BLaER1 (cell line): ENCODE measurements at regions not wholly inside any gene's neighbourhood (a gene's known extent, or its start where the extent isn't known, plus 50 kb on each side); places are given as distances from the start of the nearest gene placed in this dataset.

Experiments
- H3K27ac ChIP-seq: shearing (Covaris generic); formaldehyde crosslinking; 2 replicates; pipeline ENCODE4 v1.8.1; 2022
- H3K27me3 ChIP-seq: shearing (Covaris generic); formaldehyde crosslinking; 2 replicates; pipeline ENCODE4 v1.8.1; 2022
- H3K36me3 ChIP-seq: shearing (Covaris generic); formaldehyde crosslinking; 2 replicates; pipeline ENCODE4 v1.8.1; 2022
- H3K4me1 ChIP-seq: shearing (Covaris generic); formaldehyde crosslinking; 2 replicates; pipeline ENCODE4 v1.8.1; 2022
- H3K4me2 ChIP-seq: shearing (Covaris generic); formaldehyde crosslinking; 2 replicates; pipeline ENCODE4 v1.8.1; 2022
- H3K4me3 ChIP-seq: shearing (Covaris generic); formaldehyde crosslinking; 2 replicates; pipeline ENCODE4 v1.8.1; 2022
- H3K9ac ChIP-seq: shearing (Covaris generic); formaldehyde crosslinking; 2 replicates; pipeline ENCODE4 v1.8.1; 2022
- H3K9me3 ChIP-seq: shearing (Covaris generic); formaldehyde crosslinking; 2 replicates; pipeline ENCODE4 v1.8.1; 2022
- H4K20me1 ChIP-seq: shearing (Covaris generic); formaldehyde crosslinking; 2 replicates; pipeline ENCODE4 v1.8.1; 2022
- Cebpa-rat ChIP-seq: shearing (Covaris generic); IDR thresholded peaks from 2 replicates; pipeline ENCODE4 v1.8.1; 2022

DNA sequence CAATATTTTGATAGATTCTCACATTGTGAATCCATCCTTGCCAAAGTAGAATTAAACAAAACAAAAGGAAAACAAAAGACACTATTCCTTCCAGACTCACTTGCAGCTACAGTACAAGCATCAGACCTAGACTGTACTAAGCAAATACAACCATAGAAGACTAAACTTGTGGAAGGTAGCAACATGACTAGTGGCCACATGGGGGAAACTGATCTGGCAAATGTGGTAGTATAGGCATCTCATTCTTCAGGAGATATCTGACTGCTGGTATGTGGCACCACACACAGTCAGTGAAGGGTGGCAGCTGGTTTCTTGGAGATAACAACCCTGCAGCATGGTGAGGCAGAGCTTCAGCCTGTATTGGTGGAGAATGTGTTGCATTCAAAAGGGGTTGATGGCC is 81.0 kb upstream of the ACVR2A start:
- Histone ChIP-seq H3K4me1 (no peaks in the 10 kb centered on the region), H3K9me3 (no peaks in the 10 kb centered on the region), H3K27me3 (no peaks in the 10 kb centered on the region), H3K27ac (no peak overlapping the region), H4K20me1 (no peaks in the 10 kb centered on the region), H3K4me3 (no peak overlapping the region), H3K9ac (no peak overlapping the region), H3K4me2 (no peak overlapping the region), H3K36me3 (no peaks in the 10 kb centered on the region)
- no peak for TF ChIP-seq Cebpa-rat

DNA sequence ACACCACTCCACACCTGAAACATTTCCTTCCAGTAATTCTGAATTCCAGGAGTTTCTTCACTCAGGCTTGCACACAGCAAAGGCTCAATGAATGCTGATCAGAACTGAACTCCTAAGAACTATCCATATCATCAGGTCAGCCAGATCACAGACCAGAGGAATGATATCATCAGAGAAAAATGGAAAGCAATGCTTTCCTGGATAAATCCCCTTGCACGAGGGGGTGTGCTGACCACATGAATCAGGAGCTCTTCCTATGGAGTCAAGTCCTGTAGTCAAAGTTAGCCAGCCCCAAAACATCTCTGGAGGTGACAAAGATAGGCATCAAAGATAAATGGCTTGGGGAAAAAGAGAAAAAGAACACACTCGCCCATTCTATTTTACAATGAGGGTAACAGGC is 83.8 kb upstream of the ACVR2A start:
- Histone ChIP-seq H3K36me3 (no peaks in the 10 kb centered on the region), H3K4me3 (no peak overlapping the region), H3K27me3 (no peaks in the 10 kb centered on the region), H3K9me3 (no peaks in the 10 kb centered on the region), H3K4me2 (no peak overlapping the region), H3K9ac (no peak overlapping the region), H4K20me1 (no peaks in the 10 kb centered on the region), H3K4me1 (no peaks in the 10 kb centered on the region), H3K27ac (no peak overlapping the region)
- TF ChIP-seq Cebpa-rat: no peak

DNA sequence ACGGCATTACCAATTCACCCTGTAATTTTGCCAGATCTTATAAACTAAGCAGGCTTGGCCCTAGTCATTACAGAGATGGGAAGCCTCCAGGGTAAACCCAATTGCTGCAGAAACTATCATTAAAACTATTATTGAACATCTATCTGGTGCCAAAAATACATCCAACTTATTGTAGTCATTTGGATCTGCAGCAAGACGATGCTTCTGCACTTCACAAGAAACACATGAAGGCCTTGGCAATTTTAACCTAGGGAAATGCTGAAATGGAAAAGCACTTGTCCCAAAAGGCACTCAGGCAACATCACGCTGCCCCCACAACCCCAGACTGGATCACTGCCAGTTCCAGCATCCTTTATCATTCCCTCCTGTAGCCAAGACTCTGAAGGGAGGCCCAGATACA is 85.3 kb upstream of the ACVR2A start:
- H3K4me3 ChIP-seq: no peak overlapping the region
- no peak overlapping the region for H3K27ac ChIP-seq
- no peak for TF ChIP-seq Cebpa-rat
- no peak overlapping the region for H3K9ac ChIP-seq
- no peaks in the 10 kb centered on the region for H3K9me3 ChIP-seq
- H3K36me3 ChIP-seq: no peaks in the 10 kb centered on the region
- H3K4me1 ChIP-seq: no peaks in the 10 kb centered on the region
- no peaks in the 10 kb centered on the region for H4K20me1 ChIP-seq
- H3K27me3 ChIP-seq: no peaks in the 10 kb centered on the region
- H3K4me2 ChIP-seq: no peak overlapping the region

DNA sequence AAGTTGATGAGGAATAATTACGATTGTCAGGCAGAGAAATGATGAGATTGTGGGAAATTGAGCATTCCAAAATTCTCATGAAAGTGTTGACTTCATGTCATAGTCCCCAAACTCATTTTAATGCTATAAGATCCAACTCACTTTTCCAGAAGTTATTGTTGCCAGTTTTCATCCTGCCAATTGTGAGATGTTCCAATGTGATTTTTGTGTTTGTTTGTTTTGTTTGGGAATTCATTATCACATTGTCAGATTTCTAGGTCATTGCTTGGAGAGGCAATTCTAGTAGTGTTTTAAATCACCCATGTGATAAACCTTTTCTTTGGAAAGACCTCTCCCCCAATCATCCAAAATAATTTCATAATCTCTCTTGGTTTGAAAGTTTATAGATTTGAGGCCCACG is 86.0 kb upstream of the ACVR2A start:
- H3K27ac ChIP-seq: no peak overlapping the region
- no peak for TF ChIP-seq Cebpa-rat
- no peaks in the 10 kb centered on the region for H4K20me1 ChIP-seq

DNA sequence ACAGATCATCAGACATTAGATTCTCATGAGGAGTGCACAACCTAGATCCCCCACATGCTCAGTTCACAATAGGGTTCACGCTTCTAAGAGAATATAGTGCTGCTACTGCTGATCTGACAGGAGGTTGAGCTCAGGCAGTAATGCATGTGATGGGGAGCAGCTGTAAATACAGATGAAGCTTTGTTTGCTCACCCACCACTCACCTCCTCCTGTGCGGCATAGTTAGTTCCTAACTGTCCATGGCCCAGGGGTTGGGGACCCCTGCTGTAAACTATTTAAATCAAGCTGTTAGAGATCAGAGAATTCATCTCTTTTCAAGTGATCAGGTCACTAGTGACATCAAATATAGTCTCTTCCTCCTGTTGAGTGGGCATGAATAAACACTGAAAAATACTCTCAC is 88.8 kb upstream of the ACVR2A start:
- H3K4me1 ChIP-seq: no peaks in the 10 kb centered on the region
- no peak overlapping the region for H3K4me3 ChIP-seq
- H4K20me1 ChIP-seq: no peaks in the 10 kb centered on the region
- TF ChIP-seq Cebpa-rat: no peak
- no peak overlapping the region for H3K4me2 ChIP-seq
- no peaks in the 10 kb centered on the region for H3K9me3 ChIP-seq
- no peaks in the 10 kb centered on the region for H3K36me3 ChIP-seq
- no peak overlapping the region for H3K27ac ChIP-seq
- H3K27me3 ChIP-seq: no peaks in the 10 kb centered on the region
- H3K9ac ChIP-seq: no peak overlapping the region

More for the DNA sequence above, 86.0 kb upstream of the ACVR2A start:
- Histone ChIP-seq H3K4me2 (no peak overlapping the region), H3K27me3 (no peaks in the 10 kb centered on the region), H3K4me1 (no peaks in the 10 kb centered on the region), H3K36me3 (no peaks in the 10 kb centered on the region), H3K4me3 (no peak overlapping the region), H3K9me3 (no peaks in the 10 kb centered on the region), H3K9ac (no peak overlapping the region)

DNA sequence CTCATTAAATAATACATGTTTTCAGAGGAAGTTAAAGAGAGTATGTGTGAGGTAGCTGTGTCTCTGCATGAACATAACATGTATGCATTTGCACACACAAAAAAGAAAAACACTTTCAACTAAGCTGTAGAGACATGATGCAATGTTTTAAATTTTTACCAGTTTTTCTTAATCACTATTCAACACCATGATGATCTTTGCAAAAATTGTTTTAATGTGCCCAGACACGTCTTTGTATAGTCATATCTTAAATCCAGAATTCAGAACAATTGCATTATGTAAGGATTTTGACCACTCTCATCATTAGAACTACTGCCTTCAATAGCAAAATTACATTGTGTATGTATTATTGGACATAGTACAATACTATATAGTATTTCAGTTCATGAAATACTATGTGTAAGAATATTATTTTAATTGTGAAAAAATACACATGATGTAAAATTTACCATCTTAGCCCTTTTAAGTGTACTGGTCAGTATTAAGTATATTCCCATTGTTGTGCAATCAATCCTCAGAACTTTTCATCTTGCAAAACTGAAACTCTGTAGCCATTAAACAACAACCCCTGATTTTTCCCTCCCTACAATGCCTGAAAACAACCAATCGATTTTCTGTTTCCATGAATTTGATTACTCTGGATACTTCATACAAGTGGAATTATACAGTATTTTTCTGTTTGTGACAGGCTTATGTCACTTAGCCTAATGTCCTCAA is 104.5 kb upstream of the ACVR2A start:
- H3K27me3 ChIP-seq: no peaks in the 10 kb centered on the region
- no peak overlapping the region for H3K9ac ChIP-seq
- no peak overlapping the region for H3K4me2 ChIP-seq
- H3K9me3 ChIP-seq: no peaks in the 10 kb centered on the region
- H3K4me3 ChIP-seq: no peak overlapping the region
- H3K27ac ChIP-seq: no peak overlapping the region
- H3K4me1 ChIP-seq: no peaks in the 10 kb centered on the region
- TF ChIP-seq Cebpa-rat: no peak
- no peaks in the 10 kb centered on the region for H3K36me3 ChIP-seq
- no peaks in the 10 kb centered on the region for H4K20me1 ChIP-seq

DNA sequence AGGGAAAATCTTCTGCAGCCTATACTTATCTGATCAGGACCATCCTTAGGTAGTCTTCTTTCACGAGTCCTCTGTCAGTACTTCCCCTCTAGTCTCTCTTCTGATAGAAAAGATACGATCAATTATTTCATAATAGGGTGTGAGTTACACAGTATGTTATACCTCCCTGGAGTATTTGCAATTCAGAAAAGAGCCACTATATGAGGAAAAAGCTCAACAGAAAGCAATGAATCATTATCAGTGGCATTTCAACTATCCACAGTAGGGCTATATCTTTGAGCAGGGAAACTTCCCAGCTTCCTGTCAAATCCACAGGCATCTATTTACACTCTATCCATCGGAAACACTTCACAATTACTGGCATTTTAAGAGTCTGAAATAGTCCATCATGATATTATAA is 105.3 kb upstream of the ACVR2A start:
- Histone ChIP-seq H3K9ac (no peak overlapping the region), H3K27me3 (no peaks in the 10 kb centered on the region), H3K27ac (no peak overlapping the region), H3K9me3 (no peaks in the 10 kb centered on the region), H3K4me1 (no peaks in the 10 kb centered on the region), H4K20me1 (no peaks in the 10 kb centered on the region), H3K36me3 (no peaks in the 10 kb centered on the region), H3K4me3 (no peak overlapping the region), H3K4me2 (no peak overlapping the region)
- TF ChIP-seq Cebpa-rat: no peak

DNA sequence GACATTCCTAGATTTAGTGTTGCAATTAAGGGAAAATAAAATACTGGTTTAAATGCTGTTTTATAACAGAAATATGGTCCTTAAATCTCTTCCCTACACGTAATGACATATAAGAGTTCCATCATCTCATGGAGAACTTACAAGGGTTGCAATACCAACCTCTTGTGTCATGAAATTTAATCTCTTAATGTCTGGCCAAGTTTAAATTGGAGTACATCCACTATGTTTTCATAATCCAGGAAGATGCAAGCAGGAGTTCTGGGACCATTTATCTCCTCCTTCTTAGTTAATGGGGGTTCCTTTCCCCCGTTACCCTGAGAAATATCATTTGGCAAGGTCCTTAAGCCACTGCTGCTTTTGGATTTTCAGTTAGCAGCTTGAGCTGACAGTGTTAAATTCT is 126.0 kb upstream of the ACVR2A start:
- Histone ChIP-seq H3K4me2 (no peak overlapping the region), H3K4me1 (no peaks in the 10 kb centered on the region), H3K27ac (no peak overlapping the region), H3K9ac (no peak overlapping the region), H3K36me3 (no peaks in the 10 kb centered on the region), H3K4me3 (no peak overlapping the region), H3K9me3 (no peaks in the 10 kb centered on the region), H4K20me1 (no peaks in the 10 kb centered on the region), H3K27me3 (no peaks in the 10 kb centered on the region)
- TF ChIP-seq Cebpa-rat: no peak

DNA sequence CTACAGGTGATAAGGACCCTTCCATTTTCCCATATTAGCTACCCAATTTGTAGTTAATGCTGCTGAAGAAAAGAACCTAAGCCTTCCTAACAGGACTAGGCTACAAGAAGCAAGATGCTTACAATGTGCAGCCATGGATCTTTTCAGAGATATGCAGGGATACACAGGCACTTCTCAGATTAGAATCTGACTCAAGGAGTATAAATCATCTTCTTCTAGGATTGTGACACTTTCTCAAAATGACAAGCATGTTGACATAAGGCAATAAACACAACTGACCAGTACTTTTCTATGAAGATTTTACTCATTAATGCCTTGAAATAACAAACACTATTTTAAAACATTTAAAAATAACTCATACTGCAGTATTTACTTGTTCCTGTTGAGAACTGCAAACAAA is 127.9 kb upstream of the ACVR2A start:
- H3K27ac ChIP-seq: no peak overlapping the region
- H4K20me1 ChIP-seq: no peaks in the 10 kb centered on the region
- no peaks in the 10 kb centered on the region for H3K4me1 ChIP-seq
- H3K9me3 ChIP-seq: no peaks in the 10 kb centered on the region
- no peak overlapping the region for H3K9ac ChIP-seq
- no peak overlapping the region for H3K4me2 ChIP-seq
- H3K27me3 ChIP-seq: no peaks in the 10 kb centered on the region
- H3K36me3 ChIP-seq: no peaks in the 10 kb centered on the region
- TF ChIP-seq Cebpa-rat: no peak
- H3K4me3 ChIP-seq: no peak overlapping the region

DNA sequence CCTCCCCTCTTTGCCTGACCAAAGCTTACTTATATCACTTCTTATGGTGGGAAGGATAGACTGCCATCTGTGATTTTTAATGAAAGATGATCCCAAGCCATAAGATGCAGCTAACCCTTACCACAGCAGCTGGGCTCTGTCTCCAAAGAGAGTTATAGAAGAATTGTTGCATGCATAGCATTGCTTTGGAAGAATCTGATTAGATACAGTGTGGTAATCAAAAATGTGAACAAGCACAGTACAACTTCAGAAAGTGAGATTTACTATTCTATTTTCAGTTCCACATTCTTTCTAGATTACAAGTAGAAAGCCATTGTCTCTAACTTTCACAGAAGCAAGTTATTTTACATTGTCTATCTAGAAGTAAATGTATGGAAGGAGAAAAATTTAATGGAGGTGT is 129.0 kb upstream of the ACVR2A start:
- H3K9ac ChIP-seq: no peak overlapping the region
- no peaks in the 10 kb centered on the region for H4K20me1 ChIP-seq
- H3K27ac ChIP-seq: no peak overlapping the region
- TF ChIP-seq Cebpa-rat: no peak
- H3K9me3 ChIP-seq: no peaks in the 10 kb centered on the region
- H3K4me1 ChIP-seq: no peaks in the 10 kb centered on the region
- no peak overlapping the region for H3K4me2 ChIP-seq
- H3K4me3 ChIP-seq: no peak overlapping the region
- H3K27me3 ChIP-seq: no peaks in the 10 kb centered on the region
- no peaks in the 10 kb centered on the region for H3K36me3 ChIP-seq

DNA sequence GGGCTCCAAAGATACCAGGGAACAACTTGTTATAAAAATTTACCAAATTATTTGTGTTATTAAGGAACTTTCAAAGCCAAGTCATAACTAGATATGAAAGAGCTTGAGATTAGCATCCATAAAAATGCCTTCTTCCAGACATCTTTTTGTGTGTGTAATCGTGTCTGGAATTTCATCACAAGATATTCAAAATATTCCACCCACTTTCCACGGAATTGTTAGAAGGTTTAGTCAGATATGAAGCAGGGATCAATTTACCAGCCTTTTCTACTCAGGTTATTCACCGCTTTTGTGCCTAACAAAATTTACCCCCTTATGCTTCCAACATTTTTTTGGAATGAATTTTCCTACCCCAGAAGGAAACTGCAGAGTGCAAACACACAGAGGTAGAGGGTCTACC is 130.2 kb upstream of the ACVR2A start:
- H3K4me3 ChIP-seq: no peak overlapping the region

More for the DNA sequence above, 130.2 kb upstream of the ACVR2A start:
- Histone ChIP-seq H4K20me1 (no peaks in the 10 kb centered on the region), H3K4me1 (no peaks in the 10 kb centered on the region), H3K9ac (no peak overlapping the region), H3K4me2 (no peak overlapping the region), H3K9me3 (no peaks in the 10 kb centered on the region), H3K27me3 (no peaks in the 10 kb centered on the region), H3K36me3 (no peaks in the 10 kb centered on the region), H3K27ac (no peak overlapping the region)
- no peak for TF ChIP-seq Cebpa-rat
